ENCODE measurements at regions not wholly inside any gene's neighbourhood (a gene's known extent, or its start where the extent isn't known, plus 50 kb on each side); places are given as distances from the start of the nearest gene placed in this dataset.

DNA sequence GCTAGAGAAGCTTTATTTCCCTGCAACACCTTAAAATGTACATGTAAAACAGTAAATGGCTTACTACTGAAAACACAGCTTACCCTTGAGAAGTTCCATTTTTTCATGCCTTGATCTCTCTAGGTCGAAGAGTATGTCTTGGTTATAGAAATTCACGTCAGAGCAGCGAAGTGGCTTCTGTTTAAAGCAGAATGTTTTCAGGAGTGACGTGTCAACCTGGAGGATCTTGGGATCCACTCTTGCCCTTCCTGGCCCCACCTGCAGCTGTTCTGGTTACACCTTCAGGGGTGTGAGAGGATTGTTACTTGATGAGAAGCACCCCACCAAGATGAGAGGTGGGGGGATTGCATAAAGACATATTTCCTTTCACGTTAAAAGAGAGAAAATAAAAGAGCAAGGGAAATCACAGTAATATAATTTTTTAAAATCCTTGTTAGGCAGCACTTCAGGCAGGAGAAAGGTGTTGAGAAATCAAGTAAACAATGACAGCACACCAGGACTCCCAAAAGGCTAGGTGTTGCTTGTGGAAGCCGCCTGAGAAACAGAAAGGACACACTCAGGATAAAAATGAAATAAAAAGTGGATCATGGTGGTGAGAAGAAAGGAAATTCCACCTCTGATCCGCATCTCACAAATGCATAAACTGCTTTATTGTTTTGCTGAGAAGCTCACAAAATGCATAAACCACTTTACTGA, 149.7 kb downstream of the UNC5CL start:
- no peak for TF ChIP-seq TCF12 (IDR thresholded peaks at IDR 0.05; ENCODE audit: low read depth, low read length)
- no peak for TF ChIP-seq POLR2A (IDR thresholded peaks at IDR 0.05; ENCODE audit: control extremely low read depth in 1 of 2, low read depth in 2 of 2, low read length in 2 of 2)
- TF ChIP-seq, protein P1, sequence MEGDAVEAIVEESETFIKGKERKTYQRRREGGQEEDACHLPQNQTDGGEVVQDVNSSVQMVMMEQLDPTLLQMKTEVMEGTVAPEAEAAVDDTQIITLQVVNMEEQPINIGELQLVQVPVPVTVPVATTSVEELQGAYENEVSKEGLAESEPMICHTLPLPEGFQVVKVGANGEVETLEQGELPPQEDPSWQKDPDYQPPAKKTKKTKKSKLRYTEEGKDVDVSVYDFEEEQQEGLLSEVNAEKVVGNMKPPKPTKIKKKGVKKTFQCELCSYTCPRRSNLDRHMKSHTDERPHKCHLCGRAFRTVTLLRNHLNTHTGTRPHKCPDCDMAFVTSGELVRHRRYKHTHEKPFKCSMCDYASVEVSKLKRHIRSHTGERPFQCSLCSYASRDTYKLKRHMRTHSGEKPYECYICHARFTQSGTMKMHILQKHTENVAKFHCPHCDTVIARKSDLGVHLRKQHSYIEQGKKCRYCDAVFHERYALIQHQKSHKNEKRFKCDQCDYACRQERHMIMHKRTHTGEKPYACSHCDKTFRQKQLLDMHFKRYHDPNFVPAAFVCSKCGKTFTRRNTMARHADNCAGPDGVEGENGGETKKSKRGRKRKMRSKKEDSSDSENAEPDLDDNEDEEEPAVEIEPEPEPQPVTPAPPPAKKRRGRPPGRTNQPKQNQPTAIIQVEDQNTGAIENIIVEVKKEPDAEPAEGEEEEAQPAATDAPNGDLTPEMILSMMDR (IDR thresholded peaks at IDR 0.05; ENCODE audit: control extremely low read depth in 1 of 3, insufficient read depth in 1 of 3, low read depth in 1 of 3, low read length in 3 of 3): no peak
